OCI-LY1 (cell line): ENCODE measurements at regions not wholly inside any gene's neighbourhood (a gene's known extent, or its start where the extent isn't known, plus 50 kb on each side); places are given as distances from the start of the nearest gene placed in this dataset.

Source experiments
- EZH2 ChIP-seq: fragments of 200-600 bp; sonication (generic), shearing (Covaris generic); IDR thresholded peaks from 2 replicates; pipeline ENCODE4 v1.8.0; 2017; ENCODE audit warnings: borderline replicate concordance, mixed run types, mild to moderate bottlenecking, antibody characterized with exemption, low read length, moderate library complexity, mixed read lengths
- TF ChIP-seq, protein P1 (sequence below): fragments of 200-600 bp; sonication (generic), shearing (Covaris generic); IDR thresholded peaks from 2 replicates; pipeline ENCODE4 v1.5.1; 2017; ENCODE audit warnings: mild to moderate bottlenecking, antibody characterized with exemption, low read length, moderate library complexity, mixed read lengths

DNA sequence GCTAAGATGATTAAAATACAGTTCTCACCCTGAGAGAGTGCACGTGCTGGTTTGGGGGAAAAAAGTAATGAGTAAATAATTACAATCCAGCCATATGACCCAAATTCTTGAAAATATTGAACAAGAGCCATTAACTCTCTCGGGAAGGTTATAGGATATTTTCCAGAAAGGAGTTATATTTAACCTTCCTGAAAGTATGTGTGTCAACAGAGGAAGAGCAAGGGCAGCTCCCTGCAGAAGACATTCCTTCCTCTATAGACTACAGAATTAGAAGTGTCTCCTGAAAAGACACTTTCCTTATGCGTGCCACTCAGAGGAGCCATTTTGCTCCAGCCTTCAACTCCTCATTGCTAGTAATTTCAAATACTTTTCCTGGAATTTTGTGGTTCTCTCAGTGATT is 648.7 kb downstream of the USP25 start:
- TF ChIP-seq, protein P1, sequence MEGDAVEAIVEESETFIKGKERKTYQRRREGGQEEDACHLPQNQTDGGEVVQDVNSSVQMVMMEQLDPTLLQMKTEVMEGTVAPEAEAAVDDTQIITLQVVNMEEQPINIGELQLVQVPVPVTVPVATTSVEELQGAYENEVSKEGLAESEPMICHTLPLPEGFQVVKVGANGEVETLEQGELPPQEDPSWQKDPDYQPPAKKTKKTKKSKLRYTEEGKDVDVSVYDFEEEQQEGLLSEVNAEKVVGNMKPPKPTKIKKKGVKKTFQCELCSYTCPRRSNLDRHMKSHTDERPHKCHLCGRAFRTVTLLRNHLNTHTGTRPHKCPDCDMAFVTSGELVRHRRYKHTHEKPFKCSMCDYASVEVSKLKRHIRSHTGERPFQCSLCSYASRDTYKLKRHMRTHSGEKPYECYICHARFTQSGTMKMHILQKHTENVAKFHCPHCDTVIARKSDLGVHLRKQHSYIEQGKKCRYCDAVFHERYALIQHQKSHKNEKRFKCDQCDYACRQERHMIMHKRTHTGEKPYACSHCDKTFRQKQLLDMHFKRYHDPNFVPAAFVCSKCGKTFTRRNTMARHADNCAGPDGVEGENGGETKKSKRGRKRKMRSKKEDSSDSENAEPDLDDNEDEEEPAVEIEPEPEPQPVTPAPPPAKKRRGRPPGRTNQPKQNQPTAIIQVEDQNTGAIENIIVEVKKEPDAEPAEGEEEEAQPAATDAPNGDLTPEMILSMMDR = no peak
- TF ChIP-seq EZH2 = no peak
